ENCODE measurements at regions not wholly inside any gene's neighbourhood (a gene's known extent, or its start where the extent isn't known, plus 50 kb on each side); places are given as distances from the start of the nearest gene placed in this dataset.

GRCh38 chr21:35840949-35841348 lies 219.4 kb downstream of the SETD4 start:
- no peak for TF ChIP-seq SPI1 (IDR thresholded peaks at IDR 0.05; ENCODE audit: borderline replicate concordance, low read depth)
- TF ChIP-seq POLR2AphosphoS5 (IDR thresholded peaks at IDR 0.05; ENCODE audit: low read depth) = no peak
- TF ChIP-seq CTCF (IDR thresholded peaks at IDR 0.05; ENCODE audit: insufficient read depth, low read length) = no peak

All from HL-60 (cell line).